Fibroblast of the conjunctiva (primary cell): ENCODE measurements at regions not wholly inside any gene's neighbourhood (a gene's known extent, or its start where the extent isn't known, plus 50 kb on each side); places are given as distances from the start of the nearest gene placed in this dataset.
A peak's percentile ranks its signal among the peaks of the same experiment; 100 is the strongest.

Source experiments
- DNase-seq: peaks from one replicate; pipeline ENCODE4 v3.0.0-alpha.2; 2010; ENCODE audit warnings: low read depth

- DNase-seq: no peak
Observed at GRCh38 chr12:107525063-107525718, 160.4 kb upstream of the PWP1 start.

- no peak for DNase-seq
Observed at GRCh38 chr12:107525719-107526554, 159.7 kb upstream of the PWP1 start.

GRCh38 chr12:107526555-107527180 is 158.9 kb upstream of the PWP1 start:
- DNase-seq: no peak

DNA sequence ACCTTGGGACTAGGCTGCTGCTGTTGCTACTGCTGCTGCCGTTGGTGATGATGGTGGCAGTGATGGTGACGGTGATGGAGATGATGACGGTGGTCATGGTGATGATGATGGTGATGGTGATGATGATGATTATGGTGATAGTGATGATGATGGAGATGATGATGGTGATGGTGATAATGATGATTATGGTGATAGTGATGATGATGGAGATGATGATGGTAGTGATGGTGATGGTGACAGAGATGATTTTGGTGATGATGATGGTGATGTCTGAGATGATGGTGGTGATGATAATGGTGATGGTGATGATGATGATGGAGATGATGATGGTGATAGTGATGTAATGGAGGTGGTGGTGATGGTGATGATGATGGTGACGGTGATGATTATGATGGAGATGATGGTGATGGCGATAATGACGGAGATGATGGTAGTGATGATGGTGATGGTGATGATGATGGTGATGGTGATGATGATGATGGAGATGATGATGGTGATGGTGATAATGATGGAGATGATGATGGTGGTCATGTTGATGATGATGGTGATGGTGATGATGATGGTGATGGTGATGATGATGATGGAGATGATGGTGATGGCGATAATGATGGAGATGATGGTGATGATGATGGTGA is 156.8 kb upstream of the PWP1 start:
- no peak for DNase-seq

- no peak for DNase-seq
Observed at GRCh38 chr12:107529991-107530390, 155.6 kb upstream of the PWP1 start.

GRCh38 chr12:107530701-107531100 is 154.9 kb upstream of the PWP1 start:
- peak; percentile 35 for DNase-seq

- DNase-seq: no peak
Observed at GRCh38 chr12:107533218-107533617, 152.4 kb upstream of the PWP1 start.

- DNase-seq: no peak
Observed at GRCh38 chr12:107536613-107537012, 149.0 kb upstream of the PWP1 start.

- DNase-seq: no peak
Observed at GRCh38 chr12:107537464-107538119, 148.0 kb upstream of the PWP1 start.

- no peak for DNase-seq
Observed at GRCh38 chr12:107539196-107539939, 146.2 kb upstream of the PWP1 start.

DNA sequence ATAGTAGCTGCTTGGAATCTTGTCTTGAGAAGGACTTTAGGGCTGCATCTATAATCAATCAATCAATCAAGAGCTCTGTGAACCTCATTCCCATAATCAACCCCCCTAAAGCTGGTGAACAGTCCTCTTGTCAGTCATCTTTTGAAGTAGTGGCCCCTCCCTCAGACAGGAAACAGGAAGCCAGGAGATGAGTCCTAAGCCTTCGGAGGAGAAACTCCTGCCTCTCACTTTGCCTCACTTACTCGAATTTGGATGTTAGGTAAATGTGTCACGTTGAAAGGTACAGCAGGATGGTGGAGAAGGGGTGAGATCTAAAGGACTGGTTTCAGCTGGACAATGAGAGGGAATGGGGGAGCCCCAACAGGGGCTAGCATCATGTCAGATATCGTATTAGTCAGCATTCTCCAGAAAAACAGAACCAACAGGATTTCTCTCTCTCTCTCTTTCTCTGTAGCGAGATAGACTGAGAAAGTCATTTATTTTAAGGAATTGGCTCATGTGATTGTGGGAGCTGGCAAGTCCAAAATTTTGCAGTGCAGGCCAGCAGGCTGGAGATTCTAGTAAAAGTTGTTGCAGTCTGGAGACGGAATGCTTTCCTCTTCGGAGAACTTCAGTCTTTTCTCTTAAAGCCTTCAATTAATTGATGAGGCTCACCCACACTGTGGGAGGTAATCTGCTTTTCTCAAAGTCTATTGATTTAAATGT is 144.4 kb upstream of the PWP1 start:
- no peak for DNase-seq

DNA sequence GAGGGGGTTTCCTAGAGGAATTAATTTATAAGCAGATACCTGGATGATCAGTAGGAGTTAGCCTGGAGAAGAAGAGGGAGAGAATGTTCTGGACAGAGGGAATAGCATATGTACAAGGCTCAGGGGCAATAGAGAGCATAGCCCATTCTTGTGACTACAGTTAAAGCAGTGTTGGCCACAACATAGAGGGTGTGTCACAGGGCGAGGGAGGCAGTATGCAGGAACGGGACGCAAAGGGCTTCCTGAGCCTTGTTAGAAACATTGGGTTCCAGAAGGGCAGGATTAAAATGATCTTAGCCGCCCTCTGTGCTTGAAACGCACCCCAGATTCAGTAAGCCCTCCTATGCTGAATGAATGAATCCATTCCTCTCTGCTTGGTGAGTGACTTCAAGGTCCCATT is 142.2 kb upstream of the PWP1 start:
- no peak for DNase-seq

DNA sequence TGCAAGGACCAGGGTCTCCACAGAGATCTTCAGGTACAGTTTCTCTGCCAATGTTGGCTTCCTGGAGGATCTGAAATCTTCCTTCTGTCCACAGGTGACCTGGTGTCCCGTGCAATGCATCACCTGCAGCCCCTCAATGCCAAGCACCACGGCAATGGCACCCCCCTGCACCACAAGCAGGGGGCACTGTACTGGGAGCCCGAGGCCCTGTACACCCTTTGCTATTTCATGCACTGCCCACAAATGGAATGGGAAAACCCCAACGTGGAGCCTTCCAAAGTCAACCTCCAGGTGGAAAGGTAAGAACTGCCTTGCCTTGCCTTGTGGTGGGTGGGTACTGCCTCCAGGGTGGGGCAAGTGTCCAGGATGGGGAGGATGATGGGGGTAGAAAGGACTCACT is 141.8 kb upstream of the PWP1 start:
- DNase-seq: no peak

DNA sequence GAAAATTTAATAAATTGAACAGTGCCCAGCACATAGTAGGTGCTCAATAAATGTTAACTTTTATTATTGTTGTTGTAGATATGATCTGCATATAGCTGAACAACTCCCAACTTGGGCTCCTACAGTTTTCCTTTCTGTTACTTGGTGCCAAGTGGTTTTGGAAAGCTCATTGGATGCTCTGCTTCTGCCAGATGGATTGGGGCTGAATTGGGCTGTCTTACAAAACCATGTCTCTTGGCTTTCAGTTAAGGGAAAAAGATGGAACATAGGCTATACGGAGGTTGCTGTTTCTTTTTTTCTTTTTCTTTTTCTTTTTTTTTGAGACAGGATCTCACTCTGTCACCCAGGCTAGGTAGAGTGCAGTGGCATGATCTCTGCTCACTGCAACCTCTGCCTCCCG is 140.7 kb upstream of the PWP1 start:
- no peak for DNase-seq

GRCh38 chr12:107545737-107546353 is 139.8 kb upstream of the PWP1 start:
- no peak for DNase-seq

- DNase-seq: no peak
Observed at GRCh38 chr12:107547389-107547788, 138.2 kb upstream of the PWP1 start.

DNA sequence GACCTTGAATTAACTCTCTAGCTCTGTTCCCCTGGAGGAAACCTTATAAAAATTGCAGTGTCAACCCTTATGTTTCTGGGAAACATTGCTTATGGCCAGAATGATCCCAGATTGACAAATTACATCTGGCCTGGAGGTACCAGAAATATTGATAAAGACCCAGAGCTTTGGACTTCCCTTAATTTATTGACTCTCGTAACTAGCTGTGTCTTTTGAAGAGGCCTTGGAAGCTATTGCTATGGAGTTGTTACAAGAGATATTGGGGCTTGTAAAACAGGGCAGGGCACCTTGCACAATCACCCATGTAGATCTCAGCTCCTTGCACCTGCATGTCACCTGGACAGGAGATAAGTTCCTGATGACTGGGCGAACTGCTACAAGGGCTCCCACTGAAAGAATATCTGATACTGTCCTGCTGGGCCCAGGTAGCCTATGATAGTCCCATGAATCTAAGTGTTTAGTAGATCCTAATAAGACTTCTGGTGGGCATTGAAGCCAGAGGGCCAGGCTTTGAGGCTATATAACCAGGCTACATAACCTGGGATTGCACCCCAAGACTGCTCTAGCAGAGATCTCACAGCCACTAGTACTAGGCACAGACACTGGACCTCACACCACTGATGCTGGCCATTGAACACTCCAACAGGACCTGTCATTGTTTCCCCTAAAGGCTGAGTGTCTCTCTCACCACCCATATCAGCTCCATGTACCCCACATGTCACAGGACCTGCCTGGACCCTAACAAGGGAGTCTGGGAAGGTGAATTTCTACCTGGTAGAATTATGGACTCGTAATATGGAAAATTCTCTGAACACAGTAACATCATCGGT is 135.7 kb upstream of the PWP1 start:
- no peak for DNase-seq

DNA sequence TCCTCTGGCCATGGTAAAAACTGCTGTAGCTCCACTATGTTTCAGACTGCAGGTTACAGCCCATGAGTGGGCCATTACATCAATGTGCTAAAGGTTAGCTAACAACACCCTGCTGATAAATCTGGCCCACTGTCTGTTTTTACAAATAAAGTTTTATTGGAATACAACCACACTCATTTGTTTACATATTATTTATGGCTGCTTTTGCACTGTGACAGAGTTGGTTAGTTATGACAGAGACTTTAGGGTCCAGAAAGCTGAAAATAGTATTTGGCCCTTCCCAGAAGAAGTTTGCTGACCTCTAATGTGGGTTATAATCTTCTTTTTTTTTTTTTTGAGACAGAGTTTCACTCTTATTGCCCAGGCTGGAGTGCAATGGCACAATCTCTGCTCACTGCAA is 134.2 kb upstream of the PWP1 start:
- no peak for DNase-seq

- no peak for DNase-seq
Observed at GRCh38 chr12:107552263-107552662, 133.3 kb upstream of the PWP1 start.
